Vagina (tissue), 2 donors: ENCODE measurements at regions not wholly inside any gene's neighbourhood (a gene's known extent, or its start where the extent isn't known, plus 50 kb on each side); places are given as distances from the start of the nearest gene placed in this dataset.

Source experiments
- DNase-seq, 2 donors: peaks; one replicate each; pipeline ENCODE4 v3.0.0-alpha.2; 2017; ENCODE audit errors: extremely low spot score in 2 of 2
- H3K27ac ChIP-seq: fragments of 200-600 bp; sonication (generic); one replicate; pipeline ENCODE4 v1.5.1; 2019
- H3K27me3 ChIP-seq: fragments of 200-600 bp; sonication (generic); one replicate; pipeline ENCODE4 v1.5.1; 2019
- H3K36me3 ChIP-seq, 2 donors: fragments of 200-600 bp; sonication (generic); one replicate each; pipeline ENCODE4 v1.5.1; 2017 to 2019
- H3K4me1 ChIP-seq: fragments of 200-600 bp; sonication (generic); one replicate; pipeline ENCODE4 v1.5.1; 2019
- H3K4me3 ChIP-seq, 2 donors: fragments of 200-600 bp; sonication (generic); 1 replicate in 1 of 2; 2 replicates in 1 of 2; pipeline ENCODE4 v1.5.1; 2016 to 2019
- H3K9me3 ChIP-seq: fragments of 200-600 bp; sonication (generic); one replicate; pipeline ENCODE4 v1.5.1; 2019
- CTCF ChIP-seq, 3 experiments: fragments of 450-650 bp in 2 of 3; fragments of 200-600 bp in 1 of 3; sonication (generic) in 1 of 3; IDR thresholded peaks; one replicate each; pipeline ENCODE4 v1.5.1; 2017 to 2019; ENCODE audit warnings: antibody characterized with exemption in 3 of 3, mild to moderate bottlenecking in 2 of 3, moderate library complexity in 2 of 3
- POLR2A ChIP-seq, 2 donors: fragments of 450-650 bp; IDR thresholded peaks; one replicate each; pipeline ENCODE4 v1.6.1; 2017; ENCODE audit warnings: antibody characterized with exemption in 2 of 2, mild to moderate bottlenecking in 2 of 2, moderate library complexity in 2 of 2
- POLR2AphosphoS5 ChIP-seq, 2 donors: sonication (generic); formaldehyde crosslinking; IDR thresholded peaks; one replicate each; pipeline ENCODE4 v1.9.0; 2017; ENCODE audit warnings: antibody characterized with exemption in 2 of 2, mild to moderate bottlenecking in 2 of 2, low read depth in 1 of 2; ENCODE audit not compliant: insufficient read depth in 1 of 2
- intact Hi-C: fragments of 100-400 bp; cut with DNase I; formaldehyde crosslinking; loops from one replicate; pipeline ENCODE4 v1.15.1; 2023

DNA sequence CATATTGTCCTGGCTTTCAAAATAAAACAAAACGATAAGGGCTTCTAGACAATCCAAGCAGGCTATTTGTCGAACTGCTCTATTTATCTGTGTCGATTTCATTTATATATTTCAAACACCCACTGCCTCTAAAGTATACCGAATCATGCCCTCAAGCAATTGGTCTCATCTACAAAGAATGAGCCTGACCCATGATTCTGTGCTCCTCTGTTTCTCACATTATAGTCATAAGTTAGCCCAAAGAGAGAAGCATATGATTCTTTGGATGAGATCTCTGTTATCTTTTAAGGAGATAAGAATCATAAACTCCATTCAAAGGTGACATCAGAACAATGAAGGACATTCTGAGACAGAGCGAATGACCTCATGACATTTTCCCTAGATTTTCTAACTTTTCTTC lies 191.1 kb downstream of the MAP2K6 start:
- H3K4me1 ChIP-seq = peaks cover 36% of the 10 kb centered on the region
- H3K9me3 ChIP-seq = no peaks in the 10 kb centered on the region
- no peak overlapping the region for H3K27ac ChIP-seq
- intact Hi-C loops = loop anchor here (10.0 kb wide), 1 partner anchor 539 kb away; no protein-coding TSS in a partner anchor
- TF ChIP-seq POLR2A (IDR thresholded peaks at IDR 0.05) (no peak), POLR2AphosphoS5 (IDR thresholded peaks at IDR 0.05; ENCODE audit: insufficient read depth in 1 of 2, low read depth in 1 of 2) (no peak), CTCF (IDR thresholded peaks at IDR 0.05) (no peak)
- H3K4me3 ChIP-seq = no peak overlapping the region
- H3K36me3 ChIP-seq = no peaks in the 10 kb centered on the region
- no peaks in the 10 kb centered on the region for H3K27me3 ChIP-seq
- no peak for DNase-seq

GRCh38 chr17:69606142-69606800 lies 191.8 kb downstream of the MAP2K6 start:
- intact Hi-C loops = loop anchor here (10.0 kb wide), 1 partner anchor 539 kb away; no protein-coding TSS in a partner anchor

GRCh38 chr17:69607162-69607834 lies 192.8 kb downstream of the MAP2K6 start:
- Histone ChIP-seq H3K4me3 (no peak overlapping the region), H3K4me1 (peaks cover 36% of the 10 kb centered on the region), H3K9me3 (no peaks in the 10 kb centered on the region), H3K27ac (peak overlapping the region; percentile 34), H3K36me3 (no peaks in the 10 kb centered on the region), H3K27me3 (no peaks in the 10 kb centered on the region)
- DNase-seq = no peak
- TF ChIP-seq POLR2A (IDR thresholded peaks at IDR 0.05) = no peak
- peak in 1 of 2 donors; percentile 61 for TF ChIP-seq POLR2AphosphoS5 (IDR thresholded peaks at IDR 0.05; ENCODE audit: insufficient read depth in 1 of 2, low read depth in 1 of 2)
- peak; percentile 58 to 78 (median 76) for TF ChIP-seq CTCF (IDR thresholded peaks at IDR 0.05)
- intact Hi-C loops = loop anchor here (10.0 kb wide), 1 partner anchor 538 kb away; no protein-coding TSS in a partner anchor

More at GRCh38 chr17:69606142-69606800, 191.8 kb downstream of the MAP2K6 start:
- Histone ChIP-seq H3K4me1 (peaks cover 36% of the 10 kb centered on the region), H3K36me3 (no peaks in the 10 kb centered on the region), H3K9me3 (no peaks in the 10 kb centered on the region), H3K27me3 (no peaks in the 10 kb centered on the region), H3K4me3 (no peak overlapping the region), H3K27ac (no peak overlapping the region)
- no peak for DNase-seq
- TF ChIP-seq CTCF (IDR thresholded peaks at IDR 0.05) (no peak), POLR2A (IDR thresholded peaks at IDR 0.05) (no peak), POLR2AphosphoS5 (IDR thresholded peaks at IDR 0.05; ENCODE audit: insufficient read depth in 1 of 2, low read depth in 1 of 2) (no peak)

DNA sequence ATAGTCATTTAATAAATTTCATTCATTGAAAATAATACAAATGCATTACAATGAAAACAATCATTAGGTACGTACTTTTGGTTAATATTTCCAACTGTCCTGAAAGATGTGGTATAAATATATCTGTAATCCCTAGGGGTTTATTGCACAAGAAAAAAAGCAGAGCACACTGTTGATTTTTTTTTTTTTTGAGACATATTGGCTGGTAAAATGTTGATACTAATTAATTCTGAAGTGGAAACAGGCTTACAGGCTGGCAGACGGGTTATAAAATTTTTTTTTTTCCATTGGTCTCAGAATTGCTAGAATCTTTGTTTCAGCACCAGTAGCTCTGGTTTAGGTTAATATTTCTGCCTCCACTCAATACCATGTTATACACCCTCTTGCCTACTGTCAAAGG lies 193.6 kb downstream of the MAP2K6 start:
- no peaks in the 10 kb centered on the region for H3K27me3 ChIP-seq
- no peak overlapping the region for H3K4me3 ChIP-seq
- no peaks in the 10 kb centered on the region for H3K36me3 ChIP-seq
- H3K27ac ChIP-seq = no peak overlapping the region
- TF ChIP-seq POLR2AphosphoS5 (IDR thresholded peaks at IDR 0.05; ENCODE audit: insufficient read depth in 1 of 2, low read depth in 1 of 2) (no peak), CTCF (IDR thresholded peaks at IDR 0.05) (no peak), POLR2A (IDR thresholded peaks at IDR 0.05) (no peak)
- H3K4me1 ChIP-seq = peaks cover 36% of the 10 kb centered on the region
- DNase-seq = no peak
- intact Hi-C loops = loop anchor here (10.0 kb wide), 1 partner anchor 537 kb away; no protein-coding TSS in a partner anchor
- no peaks in the 10 kb centered on the region for H3K9me3 ChIP-seq
